CD4-positive, alpha-beta T cell treated with Interleukin-6 at 100 ng/mL for 8 hours (primary cell): ENCODE measurements at regions not wholly inside any gene's neighbourhood (a gene's known extent, or its start where the extent isn't known, plus 50 kb on each side); places are given as distances from the start of the nearest gene placed in this dataset.
"Not testable (repeated sequence)": the region's sequence is repeated elsewhere in the genome, so short reads cannot be mapped to it uniquely, and the experiment has no call there.

ENCODE experiments used
- DNase-seq: peaks from one replicate; pipeline ENCODE4 v3.0.0-alpha.2; 2020; ENCODE audit warnings: mixed read lengths, low spot score

DNA sequence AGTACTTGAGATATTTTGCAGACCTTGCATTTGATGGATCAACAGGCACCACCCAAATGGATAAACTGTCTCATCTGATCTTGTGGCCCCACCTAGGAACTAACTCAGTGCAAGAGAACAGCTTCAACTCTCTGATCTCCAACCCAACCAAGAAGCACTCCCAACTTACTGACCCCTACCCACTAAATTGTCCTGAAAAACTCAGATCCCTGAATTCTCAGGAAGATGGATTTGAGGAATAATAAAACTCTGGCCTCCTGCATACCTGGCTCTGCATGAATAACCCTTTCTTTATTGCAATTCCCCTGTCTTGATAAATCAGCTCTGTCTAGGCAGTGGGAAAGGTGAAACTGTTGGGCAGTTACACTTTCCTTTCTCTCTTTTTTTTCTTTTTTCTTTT lies 247.9 kb downstream of the ZPLD1 start:
- no peak for DNase-seq

DNA sequence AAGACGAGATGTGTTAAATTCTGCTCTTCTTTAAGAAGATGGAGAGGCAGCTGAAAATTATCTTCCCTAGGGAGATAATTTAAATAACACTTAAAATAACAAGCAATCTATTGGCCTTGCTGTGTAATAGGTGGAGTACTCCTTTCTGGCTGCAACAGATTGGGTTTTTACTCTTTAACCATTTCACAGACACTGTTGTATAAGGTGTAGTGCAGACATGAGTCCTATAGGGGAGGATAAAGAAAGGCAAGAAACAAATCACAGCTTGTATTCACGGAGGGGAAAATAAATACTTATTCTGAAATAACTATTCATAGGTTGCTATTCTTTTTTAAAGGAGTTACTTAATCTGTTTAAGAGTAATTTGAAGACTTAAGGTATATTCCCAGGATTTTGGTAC lies 252.0 kb downstream of the ZPLD1 start:
- DNase-seq = no peak

DNA sequence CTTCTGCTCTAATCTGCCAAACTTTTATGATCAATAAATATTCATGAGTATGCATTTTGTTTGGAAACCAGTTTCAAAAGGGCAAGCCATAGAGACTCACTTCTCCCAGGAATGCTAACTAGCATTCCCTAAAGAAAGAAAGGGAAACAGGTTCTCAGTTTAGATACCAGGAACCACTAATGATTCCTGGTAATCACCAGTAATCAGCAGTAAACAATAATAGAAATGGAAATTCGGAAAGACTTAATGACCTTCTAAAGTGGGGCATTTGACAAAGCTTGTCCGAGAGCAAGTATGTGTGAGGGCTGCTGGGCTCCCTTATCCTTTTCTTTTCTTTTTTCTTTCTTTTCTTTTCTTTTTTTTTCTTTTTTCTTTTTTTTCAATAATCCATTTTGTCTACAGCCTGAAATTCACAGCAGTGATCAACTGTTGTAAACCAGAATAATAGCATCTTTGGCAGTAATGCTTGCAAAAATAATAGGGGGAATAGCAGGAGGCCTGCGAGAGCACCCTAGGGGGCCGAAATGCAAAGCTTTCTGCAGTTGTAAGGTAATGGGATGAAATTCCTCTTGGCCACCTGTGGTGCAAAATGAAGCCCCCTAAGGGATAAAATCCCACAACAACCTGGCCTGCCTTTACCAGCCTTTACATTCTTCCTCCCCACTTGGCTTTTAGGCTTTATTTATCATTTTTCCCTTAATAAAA lies 253.2 kb downstream of the ZPLD1 start:
- DNase-seq = no peak

DNA sequence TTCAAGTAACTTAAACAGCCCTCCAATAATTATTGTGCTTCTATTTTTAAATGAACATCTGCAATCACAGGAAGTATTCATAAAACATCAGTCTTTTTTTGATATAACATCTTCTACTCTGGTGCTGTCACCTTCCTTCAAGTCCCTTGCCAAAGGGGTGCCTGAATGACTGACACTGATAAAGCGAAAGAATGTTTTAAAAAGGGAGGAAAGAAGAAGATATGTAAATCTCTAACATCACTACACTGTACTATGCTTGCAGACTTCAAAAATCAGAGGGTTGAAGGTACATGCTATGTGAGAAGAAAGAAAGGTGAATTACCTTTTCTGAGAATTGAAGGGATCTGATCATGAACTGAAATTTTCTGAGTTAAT lies 253.7 kb downstream of the ZPLD1 start:
- DNase-seq = no peak

DNA sequence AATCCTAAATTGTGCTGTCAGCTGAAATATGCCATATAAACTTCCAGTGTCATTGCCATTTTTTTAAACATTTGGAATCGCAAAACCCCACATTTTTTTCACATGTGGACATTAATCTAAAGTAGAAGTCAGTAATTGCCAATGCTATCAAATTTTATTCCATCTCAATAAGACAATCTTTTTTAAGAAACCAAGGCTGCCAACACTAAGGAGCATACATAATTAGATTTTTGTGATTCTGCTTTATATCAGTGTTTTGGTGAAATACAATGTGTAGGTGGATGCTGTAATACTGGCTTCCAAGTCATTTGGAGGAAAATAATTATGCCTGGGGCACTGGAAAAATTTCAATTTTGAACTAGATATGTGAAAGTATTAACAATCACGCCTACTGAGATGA lies 256.7 kb downstream of the ZPLD1 start:
- no peak for DNase-seq

DNA sequence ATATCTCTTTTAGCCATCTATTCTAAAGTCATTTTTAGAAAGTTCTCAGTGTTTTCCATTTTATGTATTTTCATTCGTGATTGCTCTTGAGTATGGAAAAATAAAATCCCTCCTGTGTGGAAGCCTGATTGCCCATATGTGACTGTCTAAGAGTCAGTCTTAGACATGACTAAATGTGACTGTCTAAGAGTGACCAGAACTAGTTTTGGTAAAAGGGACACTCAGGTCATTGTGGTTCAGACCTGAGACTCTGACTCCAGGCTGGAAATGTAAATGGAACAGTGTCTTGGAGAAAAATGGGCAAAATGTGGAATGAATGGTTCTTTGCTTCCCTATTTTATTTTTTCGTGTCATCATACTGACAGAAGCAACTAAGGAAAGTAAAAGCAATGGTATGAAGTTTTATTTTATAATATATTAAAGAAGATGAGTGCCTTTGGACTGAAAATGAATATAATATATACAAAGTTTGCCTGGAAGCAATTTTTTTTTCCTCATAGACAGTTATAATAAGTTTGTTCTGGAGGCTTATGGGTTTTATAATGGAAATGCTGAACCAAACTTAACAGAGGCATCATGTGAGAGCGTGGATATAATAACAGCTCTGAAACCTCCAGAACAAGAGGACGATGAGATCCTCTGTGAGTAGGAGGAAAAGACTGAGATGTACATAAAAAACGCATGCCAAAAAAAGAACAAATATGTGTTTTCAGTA lies 264.4 kb downstream of the ZPLD1 start:
- no peak for DNase-seq

DNA sequence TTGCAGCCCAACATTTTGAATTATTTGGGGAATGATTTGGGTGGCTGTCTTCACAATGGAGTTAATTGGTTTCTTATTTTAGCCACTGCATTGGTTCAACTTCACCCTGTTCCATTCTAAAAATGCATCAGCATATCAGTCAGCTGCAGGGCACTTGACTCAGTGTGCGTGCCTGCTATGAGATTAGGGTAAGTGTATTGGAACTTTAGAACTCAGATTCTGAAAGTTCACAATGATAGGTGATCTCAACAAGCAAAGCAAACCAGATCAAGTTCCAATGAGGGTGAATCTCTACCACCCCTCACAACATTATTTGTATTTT lies 265.0 kb downstream of the ZPLD1 start:
- no peak for DNase-seq

DNA sequence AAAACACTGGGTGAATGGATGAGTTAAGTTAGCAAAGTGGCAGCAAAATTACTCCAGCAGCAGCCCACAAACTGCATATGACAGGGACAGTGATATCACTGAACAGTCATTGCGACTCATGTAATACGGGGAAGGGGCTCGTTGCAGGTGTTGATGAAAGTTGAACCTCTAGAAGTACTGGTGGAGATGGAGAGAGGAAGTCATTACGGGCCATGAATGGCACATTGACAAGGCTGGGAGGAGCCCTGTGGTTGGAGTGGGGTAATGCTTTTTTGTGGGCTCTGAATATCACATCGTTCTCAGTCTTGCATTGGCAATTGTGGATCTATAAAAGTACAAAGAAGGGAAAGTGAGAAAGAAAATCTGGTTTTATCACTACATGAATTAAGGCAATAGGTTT lies 278.1 kb downstream of the ZPLD1 start:
- no peak for DNase-seq

DNA sequence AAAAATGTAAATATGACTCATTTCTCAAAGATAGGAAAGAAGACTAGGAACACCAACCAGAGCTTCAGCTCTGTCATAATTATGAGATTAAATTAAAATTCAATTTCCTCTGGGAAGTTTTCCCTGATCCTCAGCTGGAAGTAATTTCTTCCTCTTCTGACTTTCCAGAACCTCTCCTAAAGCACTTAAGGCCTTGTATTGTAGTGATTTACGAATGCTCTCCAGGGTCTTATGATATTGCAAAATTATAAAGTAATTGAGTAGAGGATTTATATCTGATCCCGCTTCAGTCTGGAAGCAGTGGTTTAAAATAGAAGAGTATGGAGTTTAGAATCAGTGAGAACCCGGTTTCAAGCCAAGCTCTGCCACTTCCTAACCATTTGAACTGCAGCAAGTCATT lies 279.8 kb downstream of the ZPLD1 start:
- DNase-seq = no peak

DNA sequence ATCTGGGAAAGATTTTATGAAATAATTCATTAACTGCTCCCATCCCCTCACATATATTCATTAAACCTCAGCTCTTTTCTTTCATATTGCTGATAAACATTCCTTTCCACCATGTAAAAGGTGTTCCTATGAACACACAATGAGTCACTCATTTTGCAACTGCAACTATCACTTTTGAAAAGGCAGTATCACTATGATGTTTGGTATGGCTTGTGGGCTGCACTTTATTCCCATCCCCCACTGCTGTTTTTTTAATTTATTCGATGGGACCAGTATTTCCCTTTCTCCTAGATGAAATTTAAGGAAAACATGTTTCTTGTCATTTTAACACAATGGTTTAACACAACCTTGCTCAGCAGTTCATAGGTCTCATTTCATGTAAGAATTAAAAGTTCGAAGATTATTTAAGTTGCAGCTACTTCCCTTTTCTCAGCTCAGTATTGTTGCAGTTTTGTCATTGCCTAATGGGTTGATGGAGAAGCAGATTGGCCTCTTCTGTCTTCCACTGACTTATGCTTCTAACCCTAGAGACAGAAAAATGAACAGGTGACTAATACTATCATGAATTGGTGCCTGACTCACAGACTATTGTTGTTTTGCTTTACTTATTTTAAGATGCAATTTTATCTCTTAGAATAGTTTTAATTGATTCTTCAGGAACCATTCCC lies 280.3 kb downstream of the ZPLD1 start:
- DNase-seq = no peak

DNA sequence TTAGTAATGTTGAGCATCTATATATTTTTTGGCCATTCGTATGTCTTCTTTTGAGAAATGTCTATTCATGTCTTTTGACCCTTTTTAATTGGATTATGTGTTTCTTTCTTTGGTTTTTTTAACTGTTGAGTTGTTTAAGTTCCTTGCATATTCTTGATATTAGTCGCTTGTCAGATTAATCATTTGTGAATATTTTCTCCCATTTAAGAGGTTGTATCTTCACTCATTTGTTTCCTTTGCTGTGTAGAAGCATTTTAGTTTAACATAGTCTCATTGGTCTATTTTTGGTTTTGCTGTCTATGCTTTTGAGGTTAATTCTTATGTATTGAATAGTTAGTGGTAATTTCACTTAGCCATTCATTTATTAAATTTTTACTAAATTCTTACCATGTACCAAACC lies 283.8 kb downstream of the ZPLD1 start:
- no peak for DNase-seq

DNA sequence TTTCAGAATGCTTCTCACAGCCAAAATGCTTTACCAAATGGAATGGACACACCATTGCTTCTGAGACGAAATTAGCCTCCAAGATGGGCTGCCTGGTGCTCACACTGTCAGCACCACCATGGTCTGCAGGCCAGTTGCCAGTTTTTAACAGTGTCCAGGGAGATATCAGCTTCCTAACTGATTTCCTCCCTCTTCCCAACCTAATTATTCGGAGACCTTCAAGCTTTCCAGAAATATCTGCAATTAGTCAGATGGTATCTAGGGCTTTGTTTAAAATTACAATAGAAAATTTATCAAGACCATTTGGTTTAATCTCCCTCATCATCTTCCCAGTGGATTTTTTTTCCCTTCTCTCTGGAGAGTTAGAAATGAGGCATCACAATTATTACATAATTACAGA lies 287.5 kb downstream of the ZPLD1 start:
- DNase-seq = no peak

DNA sequence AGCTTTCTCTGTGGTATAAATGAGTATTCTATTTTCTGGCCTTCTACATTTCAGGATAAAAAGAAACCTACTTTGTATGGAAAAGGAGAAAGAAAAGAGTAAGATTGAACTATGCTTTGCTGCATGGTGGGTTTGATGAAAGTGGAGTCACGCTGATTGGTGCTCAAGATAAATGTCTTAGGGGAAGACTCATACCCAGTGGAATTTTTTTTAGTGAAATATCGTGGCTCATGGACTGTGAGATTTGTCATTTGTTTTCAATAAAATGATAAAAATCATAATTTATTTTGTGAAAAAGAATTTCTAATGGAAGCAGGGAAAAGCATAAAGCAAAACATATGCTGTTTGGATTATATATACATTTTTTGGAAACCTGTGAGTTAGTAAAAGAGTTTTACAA lies 292.5 kb downstream of the ZPLD1 start:
- no peak for DNase-seq

DNA sequence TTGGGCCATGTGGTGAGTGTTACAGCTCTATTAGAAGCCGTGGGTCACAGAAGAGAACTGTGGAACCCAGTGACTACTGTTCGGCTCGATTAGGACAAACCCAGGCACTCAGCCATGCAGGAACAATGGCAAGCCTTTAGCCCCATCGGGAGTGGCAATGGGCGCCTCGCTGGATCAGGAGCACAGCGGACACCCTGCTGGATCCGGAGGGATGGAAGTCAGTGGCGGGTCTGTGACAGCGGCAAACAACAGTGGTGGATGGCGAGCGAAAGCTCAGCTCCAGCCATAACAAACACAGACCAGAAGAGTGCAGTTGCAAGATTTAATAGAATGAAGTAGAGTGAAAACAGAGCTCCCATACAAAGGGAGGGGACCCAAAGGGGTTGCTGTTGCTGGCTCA lies 297.8 kb downstream of the ZPLD1 start:
- not testable (repeated sequence) for DNase-seq

DNA sequence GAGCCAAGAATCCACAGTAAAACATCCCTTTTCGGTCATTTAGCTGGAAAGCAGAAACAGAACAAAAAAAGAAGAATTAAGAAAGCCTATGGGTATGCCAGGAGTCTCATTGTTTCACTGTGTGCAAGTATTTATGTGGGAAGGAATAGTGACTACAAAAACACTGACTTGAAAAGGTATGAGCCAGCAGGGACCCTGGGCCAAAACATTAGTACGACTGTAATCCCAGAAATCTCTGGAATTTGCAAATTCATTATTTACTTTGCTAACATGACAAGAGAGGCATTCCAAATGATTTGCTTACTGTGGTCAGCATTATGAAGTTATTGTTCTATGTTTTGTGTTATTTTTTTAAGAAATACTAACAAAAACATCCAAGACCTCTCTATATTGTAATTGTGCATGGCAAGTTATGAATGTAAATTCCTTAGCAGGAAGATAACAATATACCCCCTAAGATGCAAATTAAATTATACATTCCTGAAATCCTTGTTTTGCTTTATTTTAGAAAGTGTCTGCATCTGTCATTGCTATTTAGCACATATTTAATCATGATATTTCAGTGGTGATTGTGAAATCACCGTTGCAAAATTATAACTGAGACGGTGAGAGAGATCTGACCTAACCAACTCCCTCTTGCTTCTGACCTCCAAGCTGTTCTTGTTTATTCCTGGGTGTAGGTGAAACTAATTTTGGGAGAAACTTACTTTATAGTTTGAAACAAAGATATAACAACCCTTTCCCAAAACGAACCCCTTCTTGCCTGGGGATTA lies 299.2 kb downstream of the ZPLD1 start:
- DNase-seq = no peak

DNA sequence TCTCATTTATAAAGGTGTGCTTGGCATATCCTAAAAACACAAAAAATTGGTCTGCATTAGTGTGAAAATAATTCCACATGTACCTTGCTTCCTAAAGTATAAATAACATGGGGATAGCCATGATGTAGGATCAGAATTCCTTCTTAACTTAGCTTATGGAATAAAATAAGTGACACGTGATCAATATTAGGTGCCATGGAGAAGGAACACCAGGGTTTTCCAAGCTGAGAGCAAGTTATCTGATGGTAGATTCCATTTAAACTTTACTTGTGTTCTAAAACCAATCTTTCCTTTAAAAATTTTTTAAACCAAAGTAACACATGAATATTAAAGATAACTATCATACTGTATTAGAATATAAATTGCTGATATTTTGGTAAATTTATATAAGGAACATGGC lies 300.5 kb downstream of the ZPLD1 start:
- no peak for DNase-seq

DNA sequence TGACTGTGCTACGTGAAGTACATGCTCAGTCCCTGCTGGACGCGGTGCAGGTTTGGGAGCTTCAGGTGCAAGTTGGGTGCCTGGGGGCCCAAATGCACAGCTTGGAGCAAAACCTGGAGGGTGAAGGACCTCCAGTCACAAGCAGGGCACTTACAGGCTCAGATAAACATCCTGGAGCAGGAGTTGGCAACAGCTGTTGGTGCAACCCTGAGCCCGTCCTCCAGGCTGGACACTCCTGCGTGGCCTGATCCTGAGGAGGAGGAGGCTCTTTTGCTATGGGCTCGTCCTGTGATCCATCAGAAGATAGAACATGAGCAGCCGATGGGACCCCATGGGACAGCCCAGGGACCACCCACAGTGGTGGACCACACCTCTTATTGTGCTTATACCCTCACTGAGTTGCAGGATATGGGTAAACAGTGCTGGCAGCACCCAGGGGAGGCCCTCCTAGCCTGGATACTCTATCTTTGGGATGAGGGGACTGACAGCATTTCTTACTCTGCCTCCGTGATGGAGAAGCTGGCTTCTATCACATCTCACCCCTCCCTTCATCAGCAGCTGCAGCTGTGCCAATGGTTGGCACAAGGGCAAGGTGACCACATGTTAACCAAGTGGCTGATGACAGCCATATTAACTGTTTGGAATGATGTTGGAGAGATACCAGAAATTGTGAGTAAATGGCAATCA lies 301.6 kb downstream of the ZPLD1 start:
- DNase-seq = no peak

DNA sequence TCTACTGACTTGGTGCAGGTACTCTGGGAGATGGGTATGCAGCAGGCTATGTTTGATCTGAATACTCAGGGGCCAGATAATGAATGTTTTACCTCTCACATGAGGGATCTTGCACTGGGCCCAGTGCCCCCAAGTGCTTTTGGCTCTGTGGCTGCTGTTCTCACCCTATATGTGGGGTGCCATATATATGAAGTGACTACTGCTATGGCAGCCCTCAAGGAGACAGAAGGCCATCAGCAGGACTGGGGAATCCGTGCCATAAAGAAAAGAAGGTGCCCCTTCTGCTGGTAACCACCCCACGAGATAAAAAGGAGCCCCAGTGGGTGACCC lies 302.1 kb downstream of the ZPLD1 start:
- DNase-seq = no peak

DNA sequence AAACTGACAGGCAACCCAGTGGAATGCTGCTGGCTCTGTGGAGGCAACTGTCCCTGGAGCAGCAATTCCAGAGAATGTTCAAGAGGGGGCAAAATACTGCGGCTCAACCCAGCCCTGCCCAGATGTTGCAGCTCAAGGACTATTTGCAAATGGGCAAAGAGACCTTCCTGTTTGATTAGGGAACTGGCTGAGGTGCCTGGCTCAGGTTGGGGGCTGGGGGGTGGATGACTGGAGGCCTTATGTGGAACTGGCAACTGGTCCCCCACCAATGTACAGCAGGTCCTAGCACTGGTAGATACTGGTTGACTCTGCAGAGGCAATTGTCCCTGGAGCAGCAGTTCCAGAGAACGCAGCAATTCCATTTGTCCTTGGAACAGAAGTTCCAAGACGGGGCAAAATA lies 302.5 kb downstream of the ZPLD1 start:
- DNase-seq = no peak

DNA sequence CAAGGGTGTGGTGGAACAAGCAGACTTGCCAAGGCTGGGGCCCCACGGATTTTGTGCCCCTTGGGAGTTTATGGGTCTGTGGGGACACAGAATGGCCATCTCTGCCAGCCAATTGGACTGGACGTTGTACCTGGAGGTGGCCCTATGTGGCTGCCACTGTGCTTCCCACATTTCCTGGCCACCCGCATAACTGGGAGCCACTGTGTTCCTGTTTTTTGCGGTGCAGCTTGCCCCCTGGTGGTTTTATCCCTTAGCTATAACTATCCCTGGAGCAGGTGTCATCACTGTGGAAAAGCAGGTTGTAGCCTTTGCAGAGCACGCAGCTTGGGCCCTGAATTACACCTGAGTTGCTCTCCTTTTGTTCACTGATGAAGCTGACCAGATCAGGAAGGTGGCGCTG lies 306.3 kb downstream of the ZPLD1 start:
- no peak for DNase-seq

DNA sequence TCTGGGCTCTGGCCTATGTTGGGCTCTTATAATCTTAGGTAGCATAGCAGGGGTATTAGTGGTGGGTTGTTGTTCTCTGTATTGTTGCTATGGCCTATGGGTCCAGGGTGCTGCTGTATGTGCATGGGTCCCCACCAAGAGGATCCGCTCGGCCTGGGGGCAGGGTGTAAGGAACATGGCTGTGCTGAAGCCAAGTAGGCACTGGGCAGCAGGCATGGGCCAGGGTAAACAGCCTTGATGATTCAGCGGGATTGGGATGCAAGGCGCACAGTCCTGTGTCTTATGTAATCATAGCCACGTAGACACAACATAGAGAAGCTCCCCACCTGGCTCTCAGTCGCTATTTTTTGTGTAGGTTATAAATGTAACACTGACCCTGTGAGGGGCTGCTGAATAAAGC lies 306.9 kb downstream of the ZPLD1 start:
- no peak for DNase-seq

DNA sequence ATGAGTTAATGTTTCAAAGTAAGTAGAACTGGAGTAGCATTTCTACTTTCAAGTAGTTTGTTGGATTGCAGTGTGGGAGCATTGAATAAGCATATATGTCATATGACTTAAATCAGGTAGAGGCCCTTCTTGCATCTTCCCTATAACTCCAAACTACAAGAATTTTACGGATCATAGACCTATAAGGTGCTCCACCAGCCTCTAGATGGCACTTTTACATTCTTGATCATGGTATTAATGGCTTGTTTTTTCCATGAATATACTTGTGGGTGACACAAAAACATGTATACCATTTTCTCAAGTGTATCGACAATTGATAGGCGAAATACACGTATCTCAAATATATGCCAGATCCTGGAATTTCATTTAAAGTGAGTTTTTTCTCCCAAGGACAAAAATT lies 311.1 kb downstream of the ZPLD1 start:
- no peak for DNase-seq

DNA sequence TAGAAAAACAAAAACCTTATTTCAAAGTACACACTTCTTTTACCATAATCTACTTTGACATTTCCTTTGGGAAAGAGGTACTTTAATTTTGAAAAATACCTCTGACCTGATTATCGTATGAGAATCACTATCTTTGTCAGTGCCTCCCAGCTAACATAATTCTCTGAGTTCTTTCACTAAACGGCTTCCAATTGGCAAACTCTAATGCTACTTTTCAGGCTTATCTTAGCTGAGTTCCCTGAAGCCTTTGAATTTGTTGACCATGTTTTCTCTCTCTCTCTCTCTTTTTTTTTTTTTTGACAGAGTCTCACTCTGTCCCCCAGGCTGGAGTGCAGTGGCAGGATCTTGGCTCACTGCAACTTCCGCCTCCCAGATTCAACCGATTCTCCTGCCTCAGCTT lies 312.8 kb downstream of the ZPLD1 start:
- no peak for DNase-seq
